RWPE1 (cell line): ENCODE measurements at regions not wholly inside any gene's neighbourhood (a gene's known extent, or its start where the extent isn't known, plus 50 kb on each side); places are given as distances from the start of the nearest gene placed in this dataset.

Source experiments
- CTCF ChIA-PET: fragments of 350-600 bp; sonication (Branson Sonifier 250); formaldehyde crosslinking; extraction: SDS; loops from one replicate; lab custom pipeline; 2021; lab: Yijun Ruan, JAX
- POLR2A ChIA-PET: fragments of 400-600 bp; formaldehyde crosslinking; extraction: SDS; loops from one replicate; lab custom pipeline; 2020; ENCODE audit warnings: antibody characterized with exemption; ENCODE audit not compliant: low non-redundant PET; lab: Yijun Ruan, JAX
- DNase-seq: peaks from one replicate; pipeline ENCODE4 v3.0.0; 2012; ENCODE audit warnings: low spot score
- H3K27ac ChIP-seq: fragments of 450-650 bp; 2 replicates; pipeline ENCODE4 v1.5.1; 2017
- TF ChIP-seq, protein P1 (sequence below): fragments of 450-650 bp; conservative IDR thresholded peaks from 2 replicates; pipeline ENCODE4 v1.5.1; 2017; ENCODE audit warnings: low read depth, mild to moderate bottlenecking

DNA sequence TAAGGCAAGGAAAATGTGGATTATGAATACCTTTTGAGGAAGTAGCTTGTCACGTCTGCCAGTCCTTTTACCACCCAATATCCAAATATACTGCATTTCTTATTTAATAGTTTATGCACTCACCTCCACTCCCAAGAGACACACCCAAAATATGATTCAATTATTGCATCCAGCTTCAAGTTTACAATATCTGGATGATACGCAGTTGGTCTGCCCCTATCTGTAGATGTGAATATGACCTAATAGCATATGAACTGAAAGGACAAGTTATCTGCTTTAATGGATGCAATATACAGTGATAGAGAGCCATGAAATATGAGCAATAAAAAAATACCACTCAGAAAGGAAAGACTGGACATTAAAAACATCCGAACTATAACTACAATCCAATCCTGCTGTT, 159.4 kb upstream of the MAGI2 start:
- H3K27ac ChIP-seq, result no peak overlapping the region
- CTCF ChIA-PET, result no interaction called here
- TF ChIP-seq, protein P1, sequence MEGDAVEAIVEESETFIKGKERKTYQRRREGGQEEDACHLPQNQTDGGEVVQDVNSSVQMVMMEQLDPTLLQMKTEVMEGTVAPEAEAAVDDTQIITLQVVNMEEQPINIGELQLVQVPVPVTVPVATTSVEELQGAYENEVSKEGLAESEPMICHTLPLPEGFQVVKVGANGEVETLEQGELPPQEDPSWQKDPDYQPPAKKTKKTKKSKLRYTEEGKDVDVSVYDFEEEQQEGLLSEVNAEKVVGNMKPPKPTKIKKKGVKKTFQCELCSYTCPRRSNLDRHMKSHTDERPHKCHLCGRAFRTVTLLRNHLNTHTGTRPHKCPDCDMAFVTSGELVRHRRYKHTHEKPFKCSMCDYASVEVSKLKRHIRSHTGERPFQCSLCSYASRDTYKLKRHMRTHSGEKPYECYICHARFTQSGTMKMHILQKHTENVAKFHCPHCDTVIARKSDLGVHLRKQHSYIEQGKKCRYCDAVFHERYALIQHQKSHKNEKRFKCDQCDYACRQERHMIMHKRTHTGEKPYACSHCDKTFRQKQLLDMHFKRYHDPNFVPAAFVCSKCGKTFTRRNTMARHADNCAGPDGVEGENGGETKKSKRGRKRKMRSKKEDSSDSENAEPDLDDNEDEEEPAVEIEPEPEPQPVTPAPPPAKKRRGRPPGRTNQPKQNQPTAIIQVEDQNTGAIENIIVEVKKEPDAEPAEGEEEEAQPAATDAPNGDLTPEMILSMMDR, result no peak
- POLR2A ChIA-PET, result no interaction called here
- no peak for DNase-seq

DNA sequence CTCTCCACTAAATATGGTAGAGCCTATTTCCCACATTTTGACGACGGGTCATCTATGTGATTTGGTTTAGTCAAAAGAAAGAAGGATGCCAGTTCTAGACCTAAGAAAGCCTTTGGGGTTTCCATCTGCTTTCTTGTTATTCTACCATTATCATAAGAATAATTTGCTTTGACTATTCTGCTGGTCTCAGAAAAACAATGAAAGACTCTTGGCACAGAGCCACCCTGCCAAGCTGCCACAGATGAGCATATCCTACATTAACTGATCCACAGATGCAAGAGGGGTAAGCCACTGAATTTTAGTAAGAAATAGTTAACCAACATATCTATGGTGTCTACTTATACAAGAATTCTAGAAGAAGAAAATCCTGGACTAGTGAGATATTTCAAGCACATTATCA, 158.6 kb upstream of the MAGI2 start:
- CTCF ChIA-PET, result no interaction called here
- TF ChIP-seq, protein P1, result no peak
- DNase-seq, result no peak
- POLR2A ChIA-PET, result no interaction called here
- H3K27ac ChIP-seq, result no peak overlapping the region

DNA sequence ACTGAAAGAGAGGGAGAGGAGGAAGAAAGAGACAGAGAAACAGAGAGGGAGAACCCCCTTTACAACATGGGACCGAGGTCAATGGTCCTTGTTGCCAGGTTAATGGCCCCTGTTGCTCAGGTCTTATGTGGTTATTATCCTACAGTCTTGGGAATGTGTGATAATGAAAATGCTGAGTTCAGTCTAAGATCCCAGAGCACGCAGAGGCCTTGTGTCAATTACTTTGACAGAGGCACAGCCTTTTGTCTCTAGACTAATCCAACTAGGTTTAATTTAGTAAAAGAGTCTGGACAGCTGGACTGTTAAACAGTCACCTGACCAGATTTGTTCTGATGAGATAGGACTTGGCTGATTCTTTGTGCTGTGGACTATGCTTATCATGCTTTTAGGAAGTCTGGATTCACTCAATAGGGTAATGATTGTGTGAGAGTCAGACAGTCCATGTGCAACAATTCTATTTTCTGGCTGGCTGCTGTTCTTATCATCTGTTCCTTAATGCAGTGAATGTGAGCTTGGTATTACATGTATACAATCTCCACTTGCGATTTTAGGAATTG, 157.4 kb upstream of the MAGI2 start:
- DNase-seq, result no peak
- POLR2A ChIA-PET, result no interaction called here
- H3K27ac ChIP-seq, result no peak overlapping the region
- TF ChIP-seq, protein P1, result no peak
- CTCF ChIA-PET, result no interaction called here

- ChIA-PET POLR2A (no interaction called here), CTCF (no interaction called here)
- no peak overlapping the region for H3K27ac ChIP-seq
- TF ChIP-seq, protein P1, result no peak
- DNase-seq, result no peak
Observed at GRCh38 chr7:79610313-79610712, 156.8 kb upstream of the MAGI2 start.

- CTCF ChIA-PET, result no interaction called here
- no peak for DNase-seq
- TF ChIP-seq, protein P1, result no peak
- H3K27ac ChIP-seq, result no peak overlapping the region
- POLR2A ChIA-PET, result no interaction called here
Observed at GRCh38 chr7:79608005-79608404, 154.5 kb upstream of the MAGI2 start.

DNA sequence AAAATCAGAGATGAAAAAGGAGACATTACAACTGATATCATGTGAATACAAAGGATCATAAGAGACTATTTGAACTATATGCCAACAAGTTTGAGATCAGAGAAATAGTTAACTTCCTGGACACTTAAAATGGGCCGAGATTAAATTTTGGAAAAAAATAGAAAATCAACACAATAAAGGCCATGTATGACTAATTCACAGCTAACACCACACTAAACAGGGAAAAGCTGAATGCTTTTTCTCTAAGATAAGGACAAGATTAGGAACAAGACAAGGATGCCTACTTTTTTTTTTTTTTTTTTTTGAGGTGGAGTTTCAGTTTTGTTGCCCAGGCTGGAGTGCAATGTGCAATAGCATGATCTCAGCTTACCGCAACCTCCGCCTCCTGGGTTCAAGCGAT, 151.4 kb upstream of the MAGI2 start:
- TF ChIP-seq, protein P1, result no peak
- DNase-seq, result no peak
- ChIA-PET POLR2A (no interaction called here), CTCF (no interaction called here)
- no peak overlapping the region for H3K27ac ChIP-seq
